Muscle of leg (tissue), 3 donors: ENCODE measurements at regions not wholly inside any gene's neighbourhood (a gene's known extent, or its start where the extent isn't known, plus 50 kb on each side); places are given as distances from the start of the nearest gene placed in this dataset.
A peak's percentile ranks its signal among the peaks of the same experiment; 100 is the strongest.

Experiments used
- DNase-seq: peaks from one replicate; pipeline ENCODE4 v3.0.0; 2013
- H3K27ac ChIP-seq: one replicate; pipeline ENCODE4 v1.5.1; 2013; ENCODE audit warnings: mild to moderate bottlenecking, low read length, control low read depth
- H3K27me3 ChIP-seq: one replicate; pipeline ENCODE4 v1.6.1; 2013; ENCODE audit warnings: low read length; ENCODE audit not compliant: control insufficient read depth, insufficient read depth
- H3K36me3 ChIP-seq: one replicate; pipeline ENCODE4 v1.6.1; 2013; ENCODE audit warnings: low read length; ENCODE audit not compliant: control insufficient read depth, insufficient read depth
- H3K4me1 ChIP-seq: one replicate; pipeline ENCODE4 v1.6.1; 2013; ENCODE audit warnings: low read length; ENCODE audit not compliant: control insufficient read depth, insufficient read depth
- H3K4me3 ChIP-seq: one replicate; pipeline ENCODE4 v1.5.1; 2013; ENCODE audit warnings: low read length, control low read depth
- H3K9me3 ChIP-seq: replicated peaks from 2 replicates; pipeline ENCODE4 v1.6.1; 2013; ENCODE audit warnings: low read depth, low read length; ENCODE audit not compliant: control insufficient read depth
- WGBS: methylation state at CpG from one replicate; pipeline ENCODE4 v1.1.5; 2013; ENCODE audit warnings: missing lambda C conversion rate; ENCODE audit not compliant: insufficient coverage; 5-methylcytosine and 5-hydroxymethylcytosine counted together

DNA sequence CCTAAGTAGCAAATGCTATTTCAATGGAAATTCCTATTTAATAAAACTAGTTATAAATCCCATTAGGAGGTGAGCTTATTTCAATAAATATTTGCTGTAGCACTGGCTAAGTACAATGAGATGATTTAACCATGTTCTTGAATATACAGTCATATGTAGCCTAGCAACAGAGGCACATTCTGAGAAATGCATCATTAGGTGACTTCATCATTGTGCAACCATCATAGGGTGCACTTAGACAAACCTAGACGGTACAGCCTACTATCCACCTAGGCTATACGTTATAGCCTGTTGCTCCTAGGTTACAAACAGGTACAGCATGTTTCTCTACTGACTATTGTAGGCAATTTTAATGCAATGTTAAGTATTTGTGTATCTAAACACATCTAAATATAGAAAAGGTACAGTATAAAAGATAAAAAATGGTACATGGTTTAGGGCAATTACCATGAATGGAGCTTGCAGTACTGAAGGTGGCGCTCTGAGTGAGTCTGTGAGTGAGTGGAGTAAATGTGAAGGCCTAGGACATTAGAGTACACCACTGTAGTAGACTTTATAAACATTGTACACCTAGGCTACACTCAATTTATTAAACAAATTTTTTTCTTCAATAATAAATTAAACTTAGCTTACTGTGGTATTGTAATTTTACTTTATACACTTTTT is 350.1 kb downstream of the CASP12 start:
- H3K27ac ChIP-seq = no peak overlapping the region
- no peaks in the 10 kb centered on the region for H3K27me3 ChIP-seq

DNA sequence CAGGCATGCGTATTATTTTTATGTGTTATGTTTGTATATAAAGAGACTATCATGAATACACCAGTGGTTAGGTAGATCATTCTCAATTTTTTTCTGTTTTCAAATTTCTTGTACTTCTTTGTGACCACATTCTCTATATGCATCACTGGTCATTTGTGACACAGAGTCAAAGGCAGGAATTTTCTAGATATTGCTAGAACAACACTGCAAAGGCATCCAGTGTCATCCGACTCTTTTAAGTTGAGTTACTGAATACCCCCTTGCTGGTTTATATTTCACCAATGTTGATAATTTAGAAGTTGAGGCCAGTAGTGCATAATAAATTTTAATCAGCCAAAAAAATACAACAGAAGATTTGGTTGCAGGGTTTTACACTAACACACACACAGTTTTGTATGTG is 351.8 kb downstream of the CASP12 start:
- Histone ChIP-seq H3K4me3 (no peak overlapping the region), H3K36me3 (no peaks in the 10 kb centered on the region), H3K9me3 (no peaks in the 10 kb centered on the region), H3K27me3 (no peaks in the 10 kb centered on the region), H3K27ac (no peak overlapping the region), H3K4me1 (no peaks in the 10 kb centered on the region)
- WGBS = no CpG with 5 or more reads among the region's 2 CpGs
- no peak for DNase-seq

More for the DNA sequence above, 350.1 kb downstream of the CASP12 start:
- DNase-seq = no peak
- Histone ChIP-seq H3K36me3 (no peaks in the 10 kb centered on the region), H3K4me1 (no peaks in the 10 kb centered on the region), H3K4me3 (no peak overlapping the region), H3K9me3 (no peaks in the 10 kb centered on the region)
- no CpG with 5 or more reads among the region's 3 CpGs for WGBS

- Histone ChIP-seq H3K27me3 (no peaks in the 10 kb centered on the region), H3K4me1 (no peaks in the 10 kb centered on the region), H3K9me3 (no peaks in the 10 kb centered on the region), H3K36me3 (no peaks in the 10 kb centered on the region), H3K4me3 (no peak overlapping the region), H3K27ac (no peak overlapping the region)
- WGBS = no CpG with 5 or more reads among the region's 1 CpG
- DNase-seq = no peak
Observed at GRCh38 chr11:104541701-104542100, 356.6 kb downstream of the CASP12 start.

- DNase-seq = no peak
- Histone ChIP-seq H3K4me1 (no peaks in the 10 kb centered on the region), H3K27ac (no peak overlapping the region), H3K27me3 (no peaks in the 10 kb centered on the region), H3K9me3 (no peaks in the 10 kb centered on the region), H3K36me3 (no peaks in the 10 kb centered on the region), H3K4me3 (no peak overlapping the region)
- WGBS = no CpG with 5 or more reads among the region's 1 CpG
Observed at GRCh38 chr11:104538313-104538712, 359.9 kb downstream of the CASP12 start.

GRCh38 chr11:104534278-104534677 is 364.0 kb downstream of the CASP12 start:
- DNase-seq = no peak
- Histone ChIP-seq H3K36me3 (no peaks in the 10 kb centered on the region), H3K27ac (no peak overlapping the region), H3K4me3 (no peak overlapping the region), H3K27me3 (no peaks in the 10 kb centered on the region), H3K9me3 (no peaks in the 10 kb centered on the region), H3K4me1 (peaks cover 11% of the 10 kb centered on the region)
- WGBS = 100% methylated on average over 1 of the region's 2 CpGs

GRCh38 chr11:104531894-104532293 is 366.4 kb downstream of the CASP12 start:
- Histone ChIP-seq H3K4me1 (peaks cover 15% of the 10 kb centered on the region), H3K4me3 (no peak overlapping the region), H3K36me3 (no peaks in the 10 kb centered on the region), H3K27me3 (no peaks in the 10 kb centered on the region), H3K27ac (no peak overlapping the region), H3K9me3 (no peaks in the 10 kb centered on the region)
- DNase-seq = no peak
- 80% methylated on average over 1 of the region's 3 CpGs for WGBS

- Histone ChIP-seq H3K27ac (no peak overlapping the region), H3K4me3 (no peak overlapping the region), H3K9me3 (no peaks in the 10 kb centered on the region), H3K36me3 (no peaks in the 10 kb centered on the region), H3K4me1 (peaks cover 15% of the 10 kb centered on the region), H3K27me3 (no peaks in the 10 kb centered on the region)
- no CpG with 5 or more reads among the region's 2 CpGs for WGBS
- no peak for DNase-seq
Observed at GRCh38 chr11:104531075-104531474, 367.1 kb upstream of the PDGFD start.

DNA sequence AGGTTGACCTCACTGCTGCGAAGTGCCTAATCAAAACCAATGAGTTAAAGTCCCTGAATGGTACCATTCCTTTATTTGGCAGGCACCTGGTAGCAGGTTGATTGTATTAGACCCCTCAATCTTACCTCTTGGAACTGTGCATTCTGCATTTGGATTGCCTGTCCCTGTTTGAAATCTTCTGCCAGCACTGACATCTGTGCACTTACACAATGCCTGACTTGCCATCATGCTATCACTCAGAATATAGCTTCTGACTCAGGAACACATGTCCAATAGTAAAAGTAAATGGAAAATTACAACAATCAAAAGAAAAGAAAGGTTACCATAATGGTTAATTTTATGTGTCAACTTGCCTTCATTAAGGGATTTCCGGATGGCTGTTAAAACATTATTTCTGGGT is 366.0 kb upstream of the PDGFD start:
- WGBS = 100% methylated on average over 1 of the region's 2 CpGs

GRCh38 chr11:104529213-104529612 is 365.3 kb upstream of the PDGFD start:
- Histone ChIP-seq H3K9me3 (no peaks in the 10 kb centered on the region), H3K27me3 (no peaks in the 10 kb centered on the region), H3K27ac (peak overlapping the region; percentile 5), H3K36me3 (no peaks in the 10 kb centered on the region), H3K4me3 (no peak overlapping the region), H3K4me1 (peaks cover 19% of the 10 kb centered on the region)
- DNase-seq = peak; percentile 91
- no CpG with 5 or more reads among the region's 1 CpG for WGBS

More for the DNA sequence above, 366.0 kb upstream of the PDGFD start:
- no peaks in the 10 kb centered on the region for H3K9me3 ChIP-seq
- no peaks in the 10 kb centered on the region for H3K36me3 ChIP-seq
- DNase-seq = peak; percentile 26
- H3K4me1 ChIP-seq = peaks cover 19% of the 10 kb centered on the region
- H3K27ac ChIP-seq = peak overlapping the region; percentile 26
- no peak overlapping the region for H3K4me3 ChIP-seq
- no peaks in the 10 kb centered on the region for H3K27me3 ChIP-seq

DNA sequence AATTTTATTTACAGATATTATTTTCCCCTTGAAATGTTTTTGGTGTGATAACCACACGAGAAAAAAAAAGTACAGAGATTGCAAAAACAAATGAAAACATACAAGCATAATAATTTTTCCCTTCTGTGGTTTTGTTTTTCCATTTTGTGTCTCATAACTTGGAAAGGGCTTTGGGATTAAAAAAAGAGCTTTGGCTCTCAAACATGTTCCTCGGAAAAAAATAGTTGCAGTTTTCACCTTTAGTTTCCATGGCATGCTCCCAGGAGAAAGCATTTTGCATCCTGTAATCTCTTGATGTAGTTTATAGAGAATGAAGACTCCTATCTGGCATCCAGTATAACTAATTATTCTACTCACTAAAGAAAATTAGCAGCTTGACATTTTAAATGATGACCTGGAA is 362.1 kb upstream of the PDGFD start:
- WGBS = no CpG with 5 or more reads among the region's 2 CpGs
- peak; percentile 87 for DNase-seq
- Histone ChIP-seq H3K27me3 (no peaks in the 10 kb centered on the region), H3K4me1 (peaks cover 16% of the 10 kb centered on the region), H3K27ac (peak overlapping the region; percentile 53), H3K9me3 (no peaks in the 10 kb centered on the region), H3K36me3 (no peaks in the 10 kb centered on the region), H3K4me3 (no peak overlapping the region)

DNA sequence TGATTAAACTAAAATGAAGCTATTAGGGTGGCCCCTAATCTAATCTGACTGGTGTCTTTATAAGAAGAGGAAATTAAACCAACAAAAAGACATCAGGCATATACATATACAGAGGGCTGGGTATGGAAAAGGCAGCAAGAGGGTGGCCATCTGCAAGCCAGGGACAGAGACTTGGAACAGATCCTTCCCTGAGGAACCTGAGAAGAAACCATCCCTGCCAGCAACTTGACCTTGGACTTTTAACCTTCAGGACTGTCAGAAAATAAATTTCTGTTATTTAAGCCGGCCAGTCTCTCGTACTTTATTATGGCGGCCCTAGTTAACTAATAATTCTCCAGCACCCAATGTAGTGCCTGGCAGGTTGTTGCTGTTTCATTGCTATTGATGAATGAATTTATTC is 361.5 kb upstream of the PDGFD start:
- Histone ChIP-seq H3K36me3 (no peaks in the 10 kb centered on the region), H3K27ac (peak overlapping the region; percentile 53), H3K4me3 (no peak overlapping the region), H3K27me3 (no peaks in the 10 kb centered on the region), H3K9me3 (no peaks in the 10 kb centered on the region), H3K4me1 (peaks cover 14% of the 10 kb centered on the region)
- DNase-seq = peak; percentile 27
- no CpG with 5 or more reads among the region's 3 CpGs for WGBS
